Putamen (tissue), 1 donor: ENCODE measurements at regions not wholly inside any gene's neighbourhood (a gene's known extent, or its start where the extent isn't known, plus 50 kb on each side); places are given as distances from the start of the nearest gene placed in this dataset.
"Not testable (repeated sequence)": the region's sequence is repeated elsewhere in the genome, so short reads cannot be mapped to it uniquely, and the experiment has no call there.

Experiments used
- DNase-seq: peaks from one replicate; pipeline ENCODE4 v3.0.0-alpha.2; 2016; ENCODE audit warnings: low spot score

DNA sequence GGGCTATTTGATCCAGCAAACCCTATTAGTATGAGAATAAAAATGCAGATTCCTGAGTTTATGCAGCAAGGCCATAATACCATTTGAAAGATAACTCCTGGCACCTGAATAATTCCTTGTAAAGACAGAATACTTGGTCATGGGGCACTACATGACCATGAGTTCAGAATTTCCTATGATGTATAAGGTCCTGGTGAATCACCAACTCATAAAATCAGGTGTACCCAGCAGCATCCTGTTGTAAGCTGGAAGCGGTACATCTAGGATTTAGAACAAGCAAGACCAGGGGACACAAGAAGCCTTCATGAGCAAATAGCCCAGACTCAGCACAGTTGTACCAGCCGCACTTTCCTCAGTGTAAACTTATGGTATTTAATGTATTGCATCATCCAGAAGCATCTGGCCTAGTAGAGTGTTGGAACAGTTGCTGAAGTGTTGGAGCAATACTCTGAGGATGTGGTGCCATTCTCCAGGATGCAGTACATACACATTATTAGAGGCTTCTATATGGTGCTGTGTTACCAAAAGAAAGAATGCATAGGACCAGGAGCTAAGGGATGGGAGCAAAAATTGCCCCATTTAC, 233.4 kb downstream of the SQOR start:
- no peak for DNase-seq

DNA sequence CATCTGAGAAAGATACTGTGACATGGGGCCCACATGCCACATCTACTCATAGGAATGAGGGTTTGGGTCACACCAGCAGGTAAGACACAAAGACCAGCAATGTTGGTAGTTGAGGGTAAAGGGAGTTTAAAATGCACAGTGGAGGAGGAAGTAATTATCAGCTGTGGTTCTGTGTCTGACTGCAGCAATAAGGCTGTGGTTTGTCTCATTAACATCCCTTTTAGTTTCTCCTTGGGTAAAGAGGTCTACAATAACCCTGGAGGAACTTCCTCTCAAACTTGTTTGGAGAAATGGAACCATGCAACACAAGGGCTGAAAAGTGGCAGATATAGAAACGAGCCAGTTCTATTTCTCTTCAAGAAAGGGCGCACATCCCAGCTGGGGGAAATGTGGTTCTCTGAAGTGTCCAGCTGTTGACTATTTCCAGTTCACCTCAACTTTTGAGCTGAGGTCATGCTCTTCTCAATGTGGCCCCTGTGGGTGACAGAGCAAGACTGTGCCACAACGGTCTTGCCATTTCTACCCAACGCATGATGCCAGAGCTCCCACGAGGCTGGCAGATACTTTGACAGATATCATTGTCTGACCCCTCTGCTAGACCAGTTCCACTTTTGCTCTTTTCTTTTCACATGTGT, 234.3 kb downstream of the SQOR start:
- DNase-seq: no peak

DNA sequence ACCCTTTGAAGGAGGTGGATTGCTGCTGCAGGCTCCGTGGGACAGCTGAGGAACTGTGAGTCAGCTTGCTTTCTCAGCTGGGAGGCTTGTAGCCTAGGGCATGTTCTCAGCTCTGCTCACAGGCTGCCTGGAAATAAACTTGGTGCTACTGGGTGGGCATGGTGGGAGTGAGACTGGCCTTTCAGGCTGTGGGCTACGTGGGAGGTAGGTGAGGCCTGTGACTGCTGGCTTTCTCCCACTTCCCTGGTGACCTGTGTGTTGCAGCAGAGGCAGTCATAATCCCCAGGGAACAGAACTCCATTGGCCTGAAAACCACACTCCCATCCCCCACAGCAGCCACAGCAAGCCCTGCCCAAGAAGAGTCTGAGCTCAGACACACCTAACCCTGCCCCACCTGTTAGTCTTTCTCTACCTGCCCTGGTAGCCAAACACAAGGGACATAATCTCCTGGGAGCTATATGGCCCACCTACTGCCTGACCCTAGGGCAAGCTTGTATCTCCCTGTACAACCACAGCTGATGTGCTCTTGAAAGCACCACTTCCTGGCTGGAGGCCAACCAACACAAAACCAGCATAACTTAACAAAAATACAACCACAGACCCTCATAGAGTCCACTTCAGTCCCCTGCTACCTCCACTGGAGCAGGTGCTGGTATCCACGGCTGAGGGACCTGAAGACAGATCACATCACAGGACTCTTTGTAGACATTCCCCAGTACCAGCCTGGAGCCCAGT, 236.5 kb downstream of the SQOR start:
- DNase-seq: no peak

DNA sequence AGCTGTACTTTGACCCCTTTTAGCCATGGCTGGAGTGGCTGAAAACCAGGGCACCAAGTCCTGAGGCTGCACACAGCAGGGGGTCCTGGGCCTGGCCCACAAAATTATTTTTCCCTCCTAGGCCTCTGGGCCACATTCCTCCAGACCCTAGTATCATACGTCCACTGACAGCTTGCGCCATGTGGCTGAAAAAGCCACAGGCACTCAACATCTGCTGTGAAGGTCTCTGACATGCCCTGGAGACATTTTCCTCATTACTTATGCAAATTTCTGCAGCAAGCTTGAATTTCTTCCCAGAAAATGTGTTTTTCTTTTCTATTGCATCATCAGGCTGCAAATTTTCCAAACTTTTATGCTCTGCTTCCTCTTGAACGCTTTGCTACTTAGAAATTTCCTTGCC, 239.0 kb downstream of the SQOR start:
- DNase-seq: no peak

DNA sequence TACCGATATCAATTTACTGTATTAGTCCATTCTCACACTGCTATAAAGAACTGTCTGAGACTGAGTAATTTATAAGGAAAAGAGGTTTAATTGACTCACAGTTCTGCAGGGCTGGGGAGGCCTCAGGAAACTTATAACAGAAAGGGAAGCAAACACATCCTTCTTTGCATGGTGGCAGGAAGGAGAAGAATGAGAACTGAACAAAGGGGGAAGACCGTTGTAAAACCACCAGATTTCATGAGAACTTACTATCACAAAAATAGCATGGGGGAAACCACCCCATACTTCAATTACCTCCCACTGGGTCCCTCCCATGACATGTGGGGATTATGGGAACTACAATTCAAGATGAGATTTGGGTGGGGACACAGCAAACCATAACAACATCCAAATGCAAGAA, 239.7 kb downstream of the SQOR start:
- not testable (repeated sequence) for DNase-seq

DNA sequence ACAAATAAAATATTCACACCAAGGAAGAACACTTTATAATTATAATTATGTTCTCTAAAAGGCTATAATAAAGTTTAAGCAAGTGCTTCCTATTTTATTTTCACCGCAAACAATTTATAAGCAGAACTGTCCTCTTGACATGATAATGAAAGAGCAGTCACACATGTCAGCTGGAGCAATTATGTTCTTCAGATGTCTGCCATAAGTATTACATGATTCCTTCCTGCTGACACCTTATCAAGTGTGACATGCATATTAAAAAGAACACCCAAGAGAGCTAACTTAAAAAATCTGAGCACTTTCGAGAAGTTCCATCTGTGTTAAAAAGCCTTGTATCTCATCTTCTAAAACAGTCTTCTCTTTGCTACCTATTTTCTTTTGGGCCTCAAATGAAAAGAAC, 249.5 kb downstream of the SQOR start:
- DNase-seq: peak; percentile 58

DNA sequence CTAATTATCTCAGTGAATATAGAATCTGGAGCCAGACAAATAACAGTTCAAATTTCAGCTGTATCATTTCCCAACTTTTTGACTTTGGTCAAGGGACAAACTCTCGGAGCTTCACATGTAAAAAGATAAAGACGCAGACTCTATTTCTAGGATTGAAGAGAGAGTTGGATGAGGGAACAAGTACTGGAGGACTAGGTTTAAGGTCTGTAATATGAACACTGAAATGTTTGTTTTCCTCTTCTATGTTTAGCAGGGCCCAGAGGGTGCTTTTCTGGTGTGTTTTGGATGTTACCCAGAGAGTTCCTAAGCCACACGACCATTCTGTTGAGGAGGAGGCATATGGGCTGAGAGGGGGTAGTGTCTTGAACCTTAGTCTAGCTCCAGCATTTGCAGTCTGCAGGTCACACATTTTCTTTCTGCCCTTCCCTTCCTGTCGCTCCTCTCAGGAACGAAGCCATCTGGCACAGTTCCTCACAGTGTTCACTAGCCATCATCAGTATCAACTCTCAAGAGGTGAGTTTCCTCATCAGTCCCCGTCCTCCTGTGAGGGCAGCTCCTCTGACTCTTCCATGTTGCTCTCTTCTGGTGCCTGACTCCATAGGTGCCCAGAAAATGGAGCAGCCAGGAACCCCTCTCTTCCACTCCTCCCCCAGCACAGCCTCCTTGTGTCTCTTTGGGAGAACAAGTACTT, 250.1 kb downstream of the SQOR start:
- DNase-seq: no peak

DNA sequence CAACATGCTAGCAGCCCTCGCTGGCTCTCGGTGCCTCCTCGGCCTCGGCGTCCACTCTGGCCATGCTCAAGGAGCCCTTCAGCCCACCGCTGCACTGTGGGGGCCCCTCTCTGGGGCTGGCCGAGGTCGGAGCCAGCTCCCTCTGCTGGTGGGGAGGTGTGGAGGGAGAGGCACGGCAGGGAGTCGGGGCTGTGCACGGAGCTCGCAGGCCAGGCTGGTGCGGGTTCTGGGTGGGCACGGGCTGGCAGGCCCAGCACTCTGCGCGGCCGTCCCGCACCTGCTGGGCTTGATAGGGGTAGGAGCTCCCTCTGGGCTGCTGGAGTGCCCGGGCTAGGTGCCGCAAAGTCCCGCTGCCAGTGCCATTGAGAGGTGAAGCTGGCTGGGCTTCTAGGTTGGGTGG, 251.0 kb downstream of the SQOR start:
- no peak for DNase-seq

DNA sequence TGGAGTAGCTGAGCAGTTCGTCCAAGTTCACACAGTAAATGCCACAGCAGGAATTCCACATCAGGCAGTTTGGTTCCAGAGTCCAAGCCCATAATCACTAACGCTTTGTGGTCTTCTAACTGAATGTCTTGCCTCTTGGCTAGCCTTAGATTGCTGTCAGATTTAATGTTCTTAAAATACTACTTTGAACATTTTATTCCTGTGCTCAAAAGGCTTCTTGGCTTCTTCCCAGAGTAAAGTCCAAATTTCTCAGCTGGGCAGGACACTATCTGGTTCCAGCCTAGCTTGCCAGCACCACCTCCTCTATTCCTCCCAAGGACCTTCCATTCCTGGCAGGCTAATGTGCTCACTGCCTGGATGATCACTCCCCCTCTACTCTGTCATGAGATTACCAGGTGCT, 256.9 kb downstream of the SQOR start:
- DNase-seq: no peak

DNA sequence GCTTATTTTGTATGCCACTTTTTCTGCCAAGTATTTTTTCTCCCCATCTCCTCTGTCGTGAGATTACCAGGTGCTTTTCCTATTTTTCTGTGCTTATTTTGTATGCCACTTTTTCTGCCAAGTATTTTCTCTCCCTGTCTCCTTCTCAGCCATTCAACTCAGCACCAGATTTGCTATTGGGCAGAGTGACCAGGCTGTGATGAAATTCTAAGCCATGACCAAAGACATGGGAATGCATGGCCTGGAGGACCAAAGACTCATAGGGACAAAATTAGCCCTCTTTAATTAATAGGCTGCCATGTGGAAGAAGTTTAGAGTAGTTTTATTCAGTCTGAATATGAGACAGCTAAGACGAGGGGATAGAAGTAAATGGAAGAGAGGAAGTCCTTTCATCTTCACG, 257.4 kb downstream of the SQOR start:
- no peak for DNase-seq

DNA sequence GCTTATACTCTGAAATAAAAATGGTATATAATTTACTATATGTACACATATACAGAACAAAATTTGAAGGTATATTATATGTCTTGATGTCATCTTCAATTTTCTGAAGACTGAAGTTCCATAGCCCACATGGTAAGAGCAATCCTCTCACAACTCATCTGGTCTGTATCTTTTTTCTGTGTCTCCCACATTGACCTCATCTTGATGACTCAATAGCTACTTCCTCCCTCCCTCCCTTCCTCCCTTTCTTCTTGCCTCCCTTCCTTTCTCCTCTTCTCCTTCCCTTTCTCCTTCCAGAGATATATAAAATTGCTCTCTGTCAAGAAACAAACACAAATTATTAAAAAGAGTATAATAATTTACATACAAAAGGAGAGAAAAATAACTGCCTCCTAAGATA, 268.5 kb downstream of the SQOR start:
- no peak for DNase-seq

DNA sequence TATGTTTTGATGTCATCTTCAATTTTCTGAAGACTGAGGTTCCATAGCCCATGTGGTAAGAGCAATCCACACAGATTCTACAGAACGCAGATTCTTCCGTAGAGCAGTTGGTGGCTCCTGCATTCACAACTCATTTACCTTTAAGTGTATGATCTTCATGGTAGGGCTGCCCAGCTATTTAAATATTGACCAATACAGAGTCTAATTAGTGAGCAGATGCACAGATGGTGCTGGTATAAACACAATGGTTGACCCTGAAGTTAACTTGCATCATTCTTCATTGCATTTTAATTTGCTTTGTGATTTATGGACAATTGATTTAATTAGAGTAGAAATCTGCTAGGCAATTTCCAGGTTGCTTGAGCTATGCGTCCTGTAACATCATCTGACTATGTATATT, 269.2 kb downstream of the SQOR start:
- no peak for DNase-seq

DNA sequence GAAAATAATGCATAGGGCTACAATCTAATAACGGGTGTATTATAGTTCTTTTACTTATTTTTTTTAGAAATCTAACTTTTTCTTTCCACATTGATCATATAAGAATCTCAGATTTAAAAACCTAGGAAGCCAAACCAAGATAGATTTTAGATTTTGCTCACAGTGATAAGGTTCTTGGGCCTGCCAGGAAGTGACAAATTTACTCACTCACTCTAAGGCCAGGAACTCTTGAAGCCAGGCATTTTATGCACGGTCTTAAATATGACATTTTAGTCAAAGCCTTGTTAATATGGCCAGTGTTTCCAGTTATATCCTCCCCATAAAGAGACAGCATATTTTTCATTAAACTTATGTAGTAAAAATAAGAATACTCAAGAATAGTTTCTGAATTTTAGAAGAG, 271.4 kb downstream of the SQOR start:
- DNase-seq: no peak

DNA sequence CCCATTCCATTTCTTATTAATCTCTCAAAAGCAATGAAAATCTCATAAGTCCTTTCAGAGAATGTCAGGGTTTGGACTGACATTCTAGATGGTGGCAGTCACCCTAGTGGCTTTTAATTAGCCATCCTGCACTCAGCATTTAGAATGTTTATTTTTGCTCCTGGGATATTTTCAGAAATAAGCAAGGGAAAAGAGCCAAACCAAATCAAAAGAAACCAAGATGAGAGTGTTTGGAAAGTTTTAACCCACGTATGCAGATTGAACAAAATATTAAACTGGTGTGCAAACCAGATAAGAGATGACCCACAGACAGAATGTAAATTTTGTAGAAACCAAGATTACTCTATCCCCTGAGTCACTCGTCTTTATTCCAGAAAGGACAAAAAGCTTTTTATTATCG, 275.8 kb downstream of the SQOR start:
- no peak for DNase-seq

DNA sequence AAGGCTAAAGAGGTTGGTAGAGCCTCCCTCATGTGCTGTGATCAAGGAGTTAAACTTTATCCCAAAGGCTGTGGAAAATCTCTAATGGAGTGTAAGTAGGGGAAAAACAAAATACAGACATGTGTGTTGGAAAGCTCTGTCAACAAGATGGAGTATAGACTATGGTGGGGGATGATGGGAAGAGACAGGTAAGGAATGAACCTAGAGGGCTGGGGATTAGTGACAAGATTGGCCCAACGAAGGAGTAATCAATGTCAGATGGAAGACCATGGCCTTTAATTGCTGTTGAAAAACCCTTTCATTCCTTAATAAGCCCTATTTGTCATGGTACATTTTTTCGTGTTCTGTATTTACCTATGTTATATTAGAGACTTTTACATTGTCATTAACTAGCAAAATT, 278.6 kb downstream of the SQOR start:
- DNase-seq: no peak

DNA sequence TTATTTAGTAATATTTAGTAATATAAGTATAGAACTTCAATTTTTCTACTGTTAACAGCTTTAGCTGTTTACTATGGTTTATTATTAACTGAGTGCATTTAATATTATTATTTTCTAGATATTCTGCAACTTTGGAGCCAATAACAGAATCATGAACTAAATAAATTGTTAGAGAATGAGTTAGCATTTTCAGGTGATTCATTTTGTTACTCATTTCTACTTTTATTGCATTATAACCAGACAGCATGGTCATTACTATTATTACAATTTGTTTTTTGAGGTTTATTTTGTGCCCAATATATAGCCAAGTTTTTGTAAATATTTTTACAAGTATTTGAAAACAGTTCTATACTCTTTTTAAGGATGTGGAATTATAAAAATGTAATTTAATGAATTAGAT, 279.6 kb downstream of the SQOR start:
- DNase-seq: no peak

DNA sequence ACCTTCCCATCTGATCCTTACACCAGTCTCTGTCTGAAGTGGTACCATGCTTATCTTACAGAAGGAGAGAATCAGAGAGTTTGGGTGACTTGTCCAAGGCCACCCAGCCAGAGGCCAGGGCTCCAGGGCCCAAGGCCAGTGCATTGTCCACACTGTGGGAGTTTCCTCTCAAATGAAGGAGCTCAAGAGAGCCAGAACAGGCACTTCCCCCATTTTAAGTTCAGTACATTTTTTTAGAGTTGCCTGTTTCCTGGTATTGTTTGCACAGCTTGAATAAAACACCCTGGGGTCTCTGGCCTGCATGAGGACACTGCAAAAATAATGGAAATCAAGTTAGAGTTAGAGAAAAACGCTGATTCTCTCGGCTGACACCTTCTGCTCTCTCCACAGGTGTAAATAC, 284.0 kb downstream of the SQOR start:
- DNase-seq: no peak

DNA sequence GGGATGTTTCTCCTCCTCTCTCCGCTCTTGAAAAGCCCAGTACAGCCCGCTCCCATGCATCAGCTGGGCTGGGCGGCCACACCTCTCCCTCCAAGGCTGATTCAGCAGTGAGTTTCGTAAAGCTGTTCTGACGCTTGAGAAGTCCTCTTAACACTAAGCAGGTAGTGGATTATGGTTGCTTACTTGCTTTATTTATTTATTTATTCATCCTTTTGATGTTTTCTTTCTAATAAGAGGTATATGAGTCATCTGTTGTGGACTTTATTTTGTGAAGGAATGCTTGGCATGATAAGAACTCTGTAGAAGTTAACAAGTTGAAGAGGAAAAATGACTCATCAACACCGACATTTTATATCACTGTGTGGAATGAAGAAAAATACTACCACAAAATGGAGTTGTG, 285.0 kb downstream of the SQOR start:
- DNase-seq: no peak

DNA sequence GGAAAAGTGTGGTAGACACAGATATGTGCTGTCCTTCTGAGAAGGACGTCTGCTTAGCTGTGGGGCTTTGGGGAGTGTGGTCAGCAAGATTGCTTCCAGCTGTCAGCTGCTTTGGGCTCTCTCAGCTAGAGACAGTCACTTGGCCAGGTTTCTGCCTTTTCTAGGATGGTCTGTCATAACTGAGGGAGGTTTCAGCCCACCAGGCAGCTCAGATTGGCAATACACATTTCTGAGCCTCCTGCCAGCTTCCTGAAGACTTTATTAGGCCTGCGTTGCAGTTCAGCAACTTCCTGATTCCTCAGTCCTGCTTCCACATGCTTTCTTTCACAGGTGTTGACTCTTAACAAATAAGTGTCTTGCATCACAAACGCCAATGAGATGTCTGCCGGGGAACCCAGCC, 286.5 kb downstream of the SQOR start:
- no peak for DNase-seq

DNA sequence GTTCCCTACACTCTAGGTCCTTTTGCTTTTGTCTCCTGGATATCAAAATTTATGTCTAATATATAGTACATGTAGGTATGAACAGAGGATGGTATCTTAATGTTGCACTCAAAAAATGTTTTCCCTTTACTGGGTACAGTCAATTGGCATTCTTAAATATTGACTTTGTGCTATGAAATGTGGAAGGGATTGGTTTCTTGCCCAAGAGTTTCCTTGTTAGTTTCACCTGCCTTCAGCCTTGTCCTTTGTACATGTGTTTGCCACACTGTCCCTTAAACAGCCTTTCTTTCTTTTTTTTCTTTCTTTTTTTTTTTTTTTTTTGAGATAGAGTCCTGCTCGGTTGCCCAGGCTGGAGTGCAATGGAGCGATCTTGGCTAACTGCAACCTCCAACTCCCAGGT, 287.1 kb downstream of the SQOR start:
- DNase-seq: no peak

DNA sequence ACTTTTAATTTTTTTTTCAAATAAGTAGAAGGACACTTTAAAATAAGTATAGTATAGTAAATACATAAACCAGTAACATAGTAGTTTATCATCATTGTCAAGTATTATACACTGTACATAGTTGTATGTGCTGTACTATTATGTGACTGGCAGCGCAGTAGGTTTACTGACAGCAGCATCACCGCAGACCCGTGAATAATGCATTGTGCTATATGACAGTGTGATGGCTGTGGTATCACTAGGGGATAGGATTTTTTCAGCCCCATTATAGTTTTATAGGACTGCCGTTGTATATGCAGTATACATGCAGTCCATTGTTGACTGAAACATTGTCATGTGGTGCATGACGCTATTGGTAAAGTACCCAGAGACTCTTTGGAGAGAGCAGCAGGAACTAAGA, 306.5 kb downstream of the SQOR start:
- no peak for DNase-seq

DNA sequence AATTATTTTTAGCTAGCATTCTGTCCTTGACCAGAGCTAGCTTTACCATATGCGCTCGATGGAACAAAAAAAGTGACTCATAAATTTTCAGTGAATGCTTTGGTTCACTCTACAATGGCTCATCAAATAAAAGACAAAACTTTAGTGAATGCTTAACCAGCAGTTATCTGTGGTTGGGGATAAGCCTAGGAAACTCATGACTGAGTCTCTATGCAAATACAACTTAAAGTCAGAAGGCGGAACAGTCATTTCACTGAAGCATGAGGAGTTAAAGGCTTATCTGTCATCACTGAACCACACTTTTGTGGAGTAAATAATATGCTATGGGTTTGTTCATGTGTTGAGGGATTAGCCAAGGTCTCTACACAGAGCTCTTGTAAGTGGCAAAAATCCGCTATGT, 308.4 kb downstream of the SQOR start:
- DNase-seq: no peak

DNA sequence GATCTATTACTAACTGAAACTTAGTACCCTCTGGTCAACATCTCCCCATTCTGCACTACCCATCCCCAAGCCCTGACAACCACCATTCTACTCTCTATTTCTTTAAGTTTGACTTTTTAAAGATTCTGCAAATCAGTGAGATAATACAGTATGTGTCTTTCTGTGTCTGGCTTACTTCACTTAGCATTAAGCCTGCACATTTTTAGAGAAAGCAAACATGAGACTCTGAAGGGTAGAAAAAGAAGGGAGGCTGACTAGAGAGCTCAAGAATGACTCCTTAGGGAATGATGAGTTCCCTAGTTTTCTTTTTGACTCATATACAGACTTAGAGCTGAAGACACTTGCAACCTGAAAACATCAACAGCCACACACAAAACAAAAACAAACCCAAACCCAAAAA, 311.3 kb downstream of the SQOR start:
- DNase-seq: no peak
